Neuronal stem cell (in vitro differentiated cells): ENCODE measurements at regions not wholly inside any gene's neighbourhood (a gene's known extent, or its start where the extent isn't known, plus 50 kb on each side); places are given as distances from the start of the nearest gene placed in this dataset.
"Not testable (repeated sequence)": the region's sequence is repeated elsewhere in the genome, so short reads cannot be mapped to it uniquely, and the experiment has no call there.

Experiments used
- DNase-seq: peaks from one replicate; pipeline ENCODE4 v3.0.0-alpha.2; 2013; ENCODE audit warnings: low spot score
- H2AFZ ChIP-seq: one replicate; pipeline ENCODE4 v1.6.1; 2013; ENCODE audit warnings: mild to moderate bottlenecking, low read length, inconsistent platforms
- H2AK5ac ChIP-seq: 2 replicates; pipeline ENCODE4 v1.6.1; 2013; ENCODE audit warnings: low read depth, mild to moderate bottlenecking, inconsistent platforms, low read length, moderate library complexity, mixed read lengths
- H2BK120ac ChIP-seq: 2 replicates; pipeline ENCODE4 v1.6.1; 2013; ENCODE audit warnings: low read depth, mild to moderate bottlenecking, inconsistent platforms, low read length, moderate library complexity, mixed read lengths
- H2BK12ac ChIP-seq: one replicate; pipeline ENCODE4 v1.6.1; 2013; ENCODE audit warnings: low read length, inconsistent platforms
- H2BK15ac ChIP-seq: 2 replicates; pipeline ENCODE4 v1.6.1; 2013; ENCODE audit warnings: mild to moderate bottlenecking, low read length, inconsistent platforms, mixed read lengths
- H2BK5ac ChIP-seq: one replicate; pipeline ENCODE4 v1.6.1; 2013; ENCODE audit warnings: inconsistent platforms, mild to moderate bottlenecking, low read length, moderate library complexity
- H3K14ac ChIP-seq: one replicate; pipeline ENCODE4 v1.6.1; 2013; ENCODE audit warnings: low read length, inconsistent platforms
- H3K18ac ChIP-seq: 2 replicates; pipeline ENCODE4 v1.6.1; 2013; ENCODE audit warnings: low read length, inconsistent platforms
- H3K23ac ChIP-seq: 2 replicates; pipeline ENCODE4 v1.6.1; 2013; ENCODE audit warnings: low read depth, mild to moderate bottlenecking, mixed read lengths, low read length, inconsistent platforms; ENCODE audit not compliant: poor library complexity
- H3K27ac ChIP-seq: replicated peaks from 3 replicates; pipeline ENCODE4 v1.5.1; 2013; ENCODE audit warnings: low read length, inconsistent platforms
- H3K27me3 ChIP-seq, 3 experiments: 2 replicates each; pipeline ENCODE4 v1.6.1; 2013; ENCODE audit warnings: low read length in 3 of 3, mild to moderate bottlenecking in 2 of 3, inconsistent platforms in 1 of 3, low read depth in 1 of 3, mixed read lengths in 1 of 3, moderate library complexity in 1 of 3; ENCODE audit not compliant: control insufficient read depth in 3 of 3, insufficient read depth in 3 of 3
- H3K36me3 ChIP-seq, 2 donors: replicated peaks in 1 of 2; 2 replicates each; pipeline ENCODE4 v1.6.1; 2013; ENCODE audit warnings: low read length in 2 of 2; ENCODE audit not compliant: control insufficient read depth in 2 of 2, insufficient read depth in 2 of 2
- H3K4ac ChIP-seq: 2 replicates; pipeline ENCODE4 v1.6.1; 2013; ENCODE audit warnings: inconsistent platforms, mild to moderate bottlenecking, low read length, moderate library complexity
- H3K4me1 ChIP-seq, 2 donors: 1 replicate in 1 of 2; 2 replicates in 1 of 2; pipeline ENCODE4 v1.6.1; 2013; ENCODE audit warnings: low read length in 2 of 2, low read depth in 1 of 2; ENCODE audit not compliant: control insufficient read depth in 2 of 2, insufficient read depth in 1 of 2
- H3K4me2 ChIP-seq: one replicate; pipeline ENCODE4 v1.6.1; 2013; ENCODE audit warnings: mild to moderate bottlenecking, low read length, inconsistent platforms; ENCODE audit not compliant: insufficient read depth, poor library complexity, severe bottlenecking
- H3K4me3 ChIP-seq, 2 donors: 2 replicates each; pipeline ENCODE4 v1.5.1; 2013; ENCODE audit warnings: low read length in 2 of 2, mild to moderate bottlenecking in 2 of 2, inconsistent platforms in 1 of 2, moderate library complexity in 1 of 2
- H3K79me1 ChIP-seq: one replicate; pipeline ENCODE4 v1.6.1; 2013; ENCODE audit warnings: low read depth, mild to moderate bottlenecking, inconsistent platforms, low read length, moderate library complexity
- H3K9ac ChIP-seq: one replicate; pipeline ENCODE4 v1.6.1; 2013; ENCODE audit warnings: mild to moderate bottlenecking, low read depth, low read length, inconsistent platforms; ENCODE audit not compliant: poor library complexity
- H3K9me3 ChIP-seq, 2 donors: replicated peaks in 1 of 2; 2 replicates each; pipeline versions ENCODE3 to v1.6.1; 2013; ENCODE audit warnings: low read length in 2 of 2, mild to moderate bottlenecking in 2 of 2, inconsistent platforms in 1 of 2, low read depth in 1 of 2, mixed read lengths in 1 of 2, moderate library complexity in 1 of 2; ENCODE audit not compliant: control insufficient read depth in 2 of 2, insufficient read depth in 1 of 2
- H4K8ac ChIP-seq: one replicate; pipeline ENCODE4 v1.6.1; 2013; ENCODE audit warnings: low read depth, mild to moderate bottlenecking, inconsistent platforms, low read length, moderate library complexity
- H4K91ac ChIP-seq: one replicate; pipeline ENCODE4 v1.6.1; 2013; ENCODE audit warnings: low read length, low read depth, mild to moderate bottlenecking, inconsistent platforms; ENCODE audit not compliant: poor library complexity
- WGBS, 2 donors: extraction: QIAGEN DNeasy Blood & Tissue Kit; methylation state at CpG; one replicate each; pipeline ENCODE4 v1.1.7; 2013; ENCODE audit warnings: missing lambda C conversion rate in 2 of 2, mixed read lengths in 1 of 2; ENCODE audit not compliant: insufficient read length in 2 of 2, insufficient replicate concordance in 1 of 2; ENCODE audit errors: extremely low coverage in 2 of 2; 5-methylcytosine and 5-hydroxymethylcytosine counted together

DNA sequence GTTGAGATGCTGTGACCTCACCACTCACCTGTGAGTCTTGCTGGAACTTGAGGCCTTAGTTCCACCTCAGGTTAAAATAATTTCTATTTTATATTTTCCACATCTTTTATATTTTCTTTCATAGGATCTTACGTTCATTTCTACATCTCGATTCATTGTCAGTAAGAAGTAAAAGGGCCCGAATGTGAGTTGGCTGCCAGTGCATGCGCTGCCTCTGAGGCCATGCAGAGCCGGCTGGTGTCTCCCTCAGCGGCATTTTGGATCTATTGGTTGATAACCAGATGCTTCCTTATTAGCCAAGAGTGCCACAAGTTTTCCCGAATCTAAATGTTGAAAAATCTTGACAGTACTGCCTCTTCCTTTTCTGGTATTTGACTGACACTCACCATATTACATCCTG lies 347.3 kb downstream of the TEX29 start:
- H2BK120ac ChIP-seq = no peak overlapping the region
- no peak overlapping the region for H3K4me2 ChIP-seq
- H2BK5ac ChIP-seq = no peak overlapping the region
- H3K18ac ChIP-seq = no peak overlapping the region
- H2AFZ ChIP-seq = no peak overlapping the region
- H3K36me3 ChIP-seq = peaks cover 0 to 2% of the 10 kb centered on the region in 2 donors
- no CpG with 5 or more reads among the region's 7 CpGs for WGBS, 2 donors
- H3K9ac ChIP-seq = no peak overlapping the region
- H3K79me1 ChIP-seq = peaks cover 3% of the 10 kb centered on the region
- no peak overlapping the region for H4K8ac ChIP-seq
- peaks cover 0 to 6% of the 10 kb centered on the region in 2 donors for H3K9me3 ChIP-seq
- H2BK15ac ChIP-seq = no peak overlapping the region
- no peaks in the 10 kb centered on the region for H3K27me3 ChIP-seq
- H4K91ac ChIP-seq = no peak overlapping the region
- no peak for DNase-seq
- H3K27ac ChIP-seq = no peak overlapping the region
- no peak overlapping the region for H3K4ac ChIP-seq
- no peak overlapping the region for H2BK12ac ChIP-seq
- H3K14ac ChIP-seq = no peak overlapping the region
- peaks cover 0 to 3% of the 10 kb centered on the region in 2 donors for H3K4me1 ChIP-seq
- no peak overlapping the region for H3K4me3 ChIP-seq
- no peak overlapping the region for H2AK5ac ChIP-seq
- H3K23ac ChIP-seq = no peak overlapping the region

- no peak for DNase-seq
- Histone ChIP-seq H2BK5ac (no peak overlapping the region), H2AK5ac (no peak overlapping the region), H3K4me2 (no peak overlapping the region), H4K91ac (no peak overlapping the region), H3K18ac (peak overlapping the region; percentile 57), H3K36me3 (peaks cover 0 to 2% of the 10 kb centered on the region in 2 donors), H3K9me3 (peaks cover 0 to 6% of the 10 kb centered on the region in 2 donors), H2BK120ac (no peak overlapping the region), H3K27me3 (no peaks in the 10 kb centered on the region), H3K4me1 (peaks cover 0 to 3% of the 10 kb centered on the region in 2 donors), H3K9ac (no peak overlapping the region), H3K23ac (no peak overlapping the region), H3K4me3 (no peak overlapping the region), H2BK12ac (no peak overlapping the region), H3K79me1 (peaks cover 3% of the 10 kb centered on the region), H2BK15ac (no peak overlapping the region), H3K27ac (no peak overlapping the region), H2AFZ (no peak overlapping the region), H3K4ac (no peak overlapping the region), H4K8ac (no peak overlapping the region), H3K14ac (no peak overlapping the region)
- no CpG with 5 or more reads among the region's 30 CpGs for WGBS, 2 donors
Observed at GRCh38 chr13:111668451-111668850, 348.0 kb downstream of the TEX29 start.

DNA sequence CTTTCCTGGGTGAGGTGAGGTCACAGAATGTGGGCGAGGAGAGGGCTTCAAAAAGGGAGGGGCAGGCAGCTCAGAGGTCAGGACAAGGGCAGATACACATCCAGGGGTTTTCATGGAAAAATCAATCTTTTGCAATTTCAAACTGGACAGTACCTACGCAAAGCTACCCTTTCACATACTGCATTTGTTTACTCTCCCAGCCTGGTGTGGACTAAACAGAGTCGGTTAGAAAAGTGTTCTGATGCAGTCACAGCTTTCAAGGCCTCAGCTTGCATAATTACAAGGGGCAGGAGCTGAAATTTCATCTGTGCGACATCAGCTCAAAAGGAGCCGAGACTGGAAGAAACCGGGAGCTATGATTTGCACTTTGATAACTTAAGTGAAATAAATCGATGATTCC lies 351.8 kb downstream of the TEX29 start:
- not testable (repeated sequence) for H3K18ac ChIP-seq, H4K91ac ChIP-seq, H3K4me2 ChIP-seq, H3K4me3 ChIP-seq, H3K14ac ChIP-seq, H3K4ac ChIP-seq, H2AK5ac ChIP-seq, H3K4me1 ChIP-seq, H2BK120ac ChIP-seq, H2BK15ac ChIP-seq, H4K8ac ChIP-seq, H3K23ac ChIP-seq, H3K9me3 ChIP-seq, H3K9ac ChIP-seq, H3K27ac ChIP-seq, H3K27me3 ChIP-seq, H3K36me3 ChIP-seq, DNase-seq, H3K79me1 ChIP-seq, H2BK5ac ChIP-seq, H2AFZ ChIP-seq, H2BK12ac ChIP-seq
- WGBS, 2 donors = no CpG with 5 or more reads among the region's 7 CpGs

- H3K4me1 ChIP-seq, H2BK12ac ChIP-seq, H2BK120ac ChIP-seq, H3K4ac ChIP-seq, H3K27me3 ChIP-seq, H3K27ac ChIP-seq, H3K14ac ChIP-seq, H3K4me2 ChIP-seq, H2BK5ac ChIP-seq, H3K79me1 ChIP-seq, H3K9ac ChIP-seq, H4K8ac ChIP-seq, H4K91ac ChIP-seq, H2BK15ac ChIP-seq, H3K18ac ChIP-seq, H2AFZ ChIP-seq, DNase-seq, H3K4me3 ChIP-seq, H3K36me3 ChIP-seq, H3K23ac ChIP-seq, H3K9me3 ChIP-seq, H2AK5ac ChIP-seq: not testable (repeated sequence)
- WGBS, 2 donors = no CpG with 5 or more reads among the region's 33 CpGs
Observed at GRCh38 chr13:111678120-111678882, 357.9 kb downstream of the TEX29 start.
